Sigmoid colon (tissue), 6 donors: ENCODE measurements at regions not wholly inside any gene's neighbourhood (a gene's known extent, or its start where the extent isn't known, plus 50 kb on each side); places are given as distances from the start of the nearest gene placed in this dataset.
A peak's percentile ranks its signal among the peaks of the same experiment; 100 is the strongest.

ENCODE experiments used
- DNase-seq: peaks from one replicate; pipeline ENCODE4 v3.0.0-alpha.2; 2019
- H3K27ac ChIP-seq, 4 donors: fragments of 200-600 bp; sonication (generic); one replicate each; pipeline ENCODE4 v1.5.1; 2016 to 2019; ENCODE audit warnings: mild to moderate bottlenecking in 1 of 4
- H3K27me3 ChIP-seq, 3 donors: fragments of 200-600 bp; sonication (generic); one replicate each; pipeline ENCODE4 v1.5.1; 2019; ENCODE audit warnings: mild to moderate bottlenecking in 1 of 3
- H3K36me3 ChIP-seq, 4 donors: fragments of 200-600 bp; sonication (generic); one replicate each; pipeline ENCODE4 v1.5.1; 2016 to 2019
- H3K4me1 ChIP-seq, 4 donors: fragments of 200-600 bp; sonication (generic); one replicate each; pipeline ENCODE4 v1.5.1; 2017 to 2019
- H3K4me3 ChIP-seq, 4 donors: fragments of 200-600 bp; sonication (generic); one replicate each; pipeline ENCODE4 v1.5.1; 2017 to 2019; ENCODE audit warnings: mild to moderate bottlenecking in 2 of 4, moderate library complexity in 1 of 4
- H3K9me3 ChIP-seq, 4 donors: fragments of 200-600 bp in 3 of 4; sonication (generic) in 3 of 4; one replicate each; pipeline versions ENCODE4 v1.5.1 to v1.6.1; 2013 to 2019
- CTCF ChIP-seq, 4 experiments: fragments of 450-650 bp in 3 of 4; fragments of 200-600 bp in 1 of 4; IDR thresholded peaks; one replicate each; pipeline ENCODE4 v1.5.1; 2016 to 2019; ENCODE audit warnings: antibody characterized with exemption in 4 of 4, mild to moderate bottlenecking in 3 of 4, moderate library complexity in 2 of 4
- EP300 ChIP-seq, 4 donors: sonication (generic); formaldehyde crosslinking; IDR thresholded peaks; one replicate each; pipeline ENCODE4 v1.6.1; 2017; ENCODE audit warnings: antibody characterized with exemption in 4 of 4
- POLR2A ChIP-seq, 2 donors: fragments of 450-650 bp; IDR thresholded peaks; one replicate each; pipeline ENCODE4 v1.6.1; 2016; ENCODE audit warnings: antibody characterized with exemption in 2 of 2, mild to moderate bottlenecking in 2 of 2, moderate library complexity in 2 of 2
- POLR2AphosphoS5 ChIP-seq, 4 donors: sonication (generic); formaldehyde crosslinking; IDR thresholded peaks; one replicate each; pipeline ENCODE4 v1.6.1; 2017; ENCODE audit warnings: antibody characterized with exemption in 4 of 4
- WGBS, 2 donors: extraction: QIAGEN DNeasy Blood & Tissue Kit; methylation state at CpG; one replicate each; pipeline ENCODE4 v1.1.7; 2013; 5-methylcytosine and 5-hydroxymethylcytosine counted together
- intact Hi-C: fragments of 100-400 bp; cut with DNase I; formaldehyde crosslinking; loops from one replicate; pipeline ENCODE4 v1.15.1; 2023
- donor health status: healthy with polysubstance abuse.
- donor health status: healthy.

- DNase-seq: no peak
- Histone ChIP-seq H3K27ac (no peak overlapping the region), H3K9me3 (no peaks in the 10 kb centered on the region), H3K36me3 (no peaks in the 10 kb centered on the region), H3K4me3 (no peak overlapping the region), H3K27me3 (no peaks in the 10 kb centered on the region), H3K4me1 (no peaks in the 10 kb centered on the region)
- 85 to 87% methylated on average over 5 of the region's 5 CpGs for WGBS, 2 donors
- intact Hi-C loops: loop anchor here (5.0 kb wide), 1 partner anchor 955 kb away; no protein-coding TSS in a partner anchor
- TF ChIP-seq POLR2AphosphoS5 (IDR thresholded peaks at IDR 0.05) (no peak), POLR2A (IDR thresholded peaks at IDR 0.05) (no peak), CTCF (IDR thresholded peaks at IDR 0.05) (no peak), EP300 (IDR thresholded peaks at IDR 0.05) (no peak)
Observed at GRCh38 chr18:24877066-24877465, 416.6 kb downstream of the HRH4 start.

DNA sequence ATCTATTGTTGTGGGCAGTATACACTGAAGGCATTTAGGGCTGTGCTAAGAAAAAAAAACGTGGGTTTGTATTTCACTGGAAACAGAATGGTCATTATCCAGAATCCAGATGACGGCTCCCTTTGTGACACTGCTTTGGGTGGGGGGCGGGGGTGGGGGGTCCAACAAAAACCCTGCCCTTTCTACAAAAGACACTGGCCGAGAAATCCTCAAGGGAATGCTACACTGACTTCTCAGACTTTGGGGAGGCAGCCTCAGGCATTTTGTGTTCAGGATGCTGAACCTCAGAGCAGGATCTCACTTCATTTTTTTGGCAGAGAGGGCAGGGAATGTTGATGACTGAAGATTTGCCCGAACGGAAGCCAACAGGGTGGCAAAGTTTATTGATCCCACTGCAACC is 417.1 kb downstream of the HRH4 start:
- DNase-seq: no peak
- Histone ChIP-seq H3K9me3 (no peaks in the 10 kb centered on the region), H3K4me3 (no peak overlapping the region), H3K36me3 (no peaks in the 10 kb centered on the region), H3K4me1 (no peaks in the 10 kb centered on the region), H3K27me3 (no peaks in the 10 kb centered on the region), H3K27ac (no peak overlapping the region)
- no peak for TF ChIP-seq POLR2A (IDR thresholded peaks at IDR 0.05)
- TF ChIP-seq CTCF (IDR thresholded peaks at IDR 0.05): no peak
- TF ChIP-seq EP300 (IDR thresholded peaks at IDR 0.05): no peak
- no peak for TF ChIP-seq POLR2AphosphoS5 (IDR thresholded peaks at IDR 0.05)
- 61 to 74% methylated on average over 6 of the region's 6 CpGs for WGBS, 2 donors
- intact Hi-C loops: loop anchor here (5.0 kb wide), 1 partner anchor 955 kb away; no protein-coding TSS in a partner anchor

GRCh38 chr18:24878289-24878688 is 417.9 kb downstream of the HRH4 start:
- Histone ChIP-seq H3K9me3 (no peaks in the 10 kb centered on the region), H3K27me3 (no peaks in the 10 kb centered on the region), H3K4me1 (no peaks in the 10 kb centered on the region), H3K4me3 (no peak overlapping the region), H3K27ac (no peak overlapping the region), H3K36me3 (no peaks in the 10 kb centered on the region)
- DNase-seq: no peak
- WGBS, 2 donors: 24 to 29% methylated on average over 4 of the region's 4 CpGs
- intact Hi-C loops: loop anchor here (5.0 kb wide), 1 partner anchor 954 kb away; no protein-coding TSS in a partner anchor
- TF ChIP-seq POLR2AphosphoS5 (IDR thresholded peaks at IDR 0.05): no peak
- peak in 3 of 4 experiments; percentile 22 to 47 (median 24) for TF ChIP-seq CTCF (IDR thresholded peaks at IDR 0.05)

DNA sequence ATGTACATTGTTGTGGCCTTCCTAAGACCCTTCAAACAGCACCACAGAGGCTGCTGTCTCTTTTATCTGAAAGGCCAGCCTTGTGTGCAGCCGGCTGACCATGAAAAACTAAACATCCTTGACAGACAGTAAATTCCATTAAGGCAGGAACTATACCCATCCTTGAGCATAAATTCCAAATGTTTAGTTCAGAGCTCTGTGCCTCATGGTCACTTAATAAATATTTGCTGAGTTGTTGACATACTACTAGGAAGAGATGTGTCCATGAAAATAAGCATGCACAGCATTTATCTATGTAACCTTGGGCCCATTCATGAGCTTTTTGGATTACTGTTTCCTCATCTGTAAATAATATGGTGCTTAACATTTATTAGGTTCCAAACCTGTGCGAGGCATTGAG is 424.8 kb downstream of the HRH4 start:
- no peak for DNase-seq
- Histone ChIP-seq H3K4me1 (no peaks in the 10 kb centered on the region), H3K36me3 (no peaks in the 10 kb centered on the region), H3K9me3 (no peaks in the 10 kb centered on the region), H3K27me3 (no peaks in the 10 kb centered on the region), H3K27ac (no peak overlapping the region), H3K4me3 (no peak overlapping the region)
- intact Hi-C loops: no loop called here
- no peak for TF ChIP-seq POLR2A (IDR thresholded peaks at IDR 0.05)
- no peak for TF ChIP-seq POLR2AphosphoS5 (IDR thresholded peaks at IDR 0.05)
- no peak for TF ChIP-seq EP300 (IDR thresholded peaks at IDR 0.05)
- TF ChIP-seq CTCF (IDR thresholded peaks at IDR 0.05): no peak
- WGBS, 2 donors: 83 to 87% methylated on average over 2 of the region's 2 CpGs

DNA sequence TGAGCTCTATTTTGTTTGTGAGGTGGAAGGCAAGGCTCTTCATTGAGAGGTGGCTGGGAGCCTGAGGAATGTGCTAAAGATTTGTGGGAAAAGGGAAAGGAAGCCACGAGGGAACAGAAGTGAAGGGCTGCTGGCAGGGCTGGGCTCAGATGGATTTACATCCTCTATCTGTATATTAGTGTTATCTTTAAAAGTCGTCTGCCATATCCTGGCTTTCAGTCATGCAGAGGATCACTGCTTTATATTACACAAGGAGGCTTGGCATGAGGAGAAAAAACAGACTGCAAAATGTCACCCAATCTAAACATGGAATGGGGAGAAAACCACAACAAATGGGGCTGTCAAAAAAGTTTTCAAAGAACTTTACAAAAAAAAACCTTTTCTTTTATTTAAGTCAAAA is 434.4 kb downstream of the HRH4 start:
- H3K4me3 ChIP-seq: no peak overlapping the region
- 35 to 52% methylated on average over 2 of the region's 2 CpGs for WGBS, 2 donors
- H3K27me3 ChIP-seq: no peaks in the 10 kb centered on the region
- intact Hi-C loops: no loop called here
- H3K36me3 ChIP-seq: no peaks in the 10 kb centered on the region
- peaks cover 0 to 10% (median 4%) of the 10 kb centered on the region in 4 donors for H3K4me1 ChIP-seq
- DNase-seq: no peak
- no peak for TF ChIP-seq POLR2A (IDR thresholded peaks at IDR 0.05)
- TF ChIP-seq EP300 (IDR thresholded peaks at IDR 0.05): no peak
- TF ChIP-seq POLR2AphosphoS5 (IDR thresholded peaks at IDR 0.05): no peak
- TF ChIP-seq CTCF (IDR thresholded peaks at IDR 0.05): no peak
- no peak overlapping the region for H3K27ac ChIP-seq
- H3K9me3 ChIP-seq: no peaks in the 10 kb centered on the region
